ENCODE measurements at regions not wholly inside any gene's neighbourhood (a gene's known extent, or its start where the extent isn't known, plus 50 kb on each side); places are given as distances from the start of the nearest gene placed in this dataset.

DNA sequence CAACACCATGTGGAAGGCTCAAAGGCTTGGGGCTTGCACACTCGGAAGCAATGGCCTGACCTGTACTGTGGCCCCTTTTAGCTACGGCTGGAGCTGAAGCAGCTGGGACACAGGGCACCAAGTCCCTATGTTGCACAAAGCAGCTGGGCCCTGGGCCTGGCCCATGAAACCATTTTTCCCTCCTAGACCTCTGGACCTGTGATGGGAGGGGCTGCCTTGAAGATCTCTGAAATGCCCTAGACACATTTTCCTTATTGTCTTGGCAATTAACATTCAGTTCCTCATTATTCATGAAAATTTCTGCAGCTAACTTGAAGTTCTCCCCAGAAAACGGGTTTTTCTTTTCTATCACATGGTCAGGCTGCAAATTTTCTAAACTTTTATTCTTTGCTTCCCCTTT, 85.6 kb upstream of the ALDH1A3 start:
- no peak overlapping the region for H3K4me3 ChIP-seq (replicated peaks in 1 of 2; ENCODE audit: low read depth in 2 of 2, low read length in 2 of 2)
- TF ChIP-seq, protein P1, sequence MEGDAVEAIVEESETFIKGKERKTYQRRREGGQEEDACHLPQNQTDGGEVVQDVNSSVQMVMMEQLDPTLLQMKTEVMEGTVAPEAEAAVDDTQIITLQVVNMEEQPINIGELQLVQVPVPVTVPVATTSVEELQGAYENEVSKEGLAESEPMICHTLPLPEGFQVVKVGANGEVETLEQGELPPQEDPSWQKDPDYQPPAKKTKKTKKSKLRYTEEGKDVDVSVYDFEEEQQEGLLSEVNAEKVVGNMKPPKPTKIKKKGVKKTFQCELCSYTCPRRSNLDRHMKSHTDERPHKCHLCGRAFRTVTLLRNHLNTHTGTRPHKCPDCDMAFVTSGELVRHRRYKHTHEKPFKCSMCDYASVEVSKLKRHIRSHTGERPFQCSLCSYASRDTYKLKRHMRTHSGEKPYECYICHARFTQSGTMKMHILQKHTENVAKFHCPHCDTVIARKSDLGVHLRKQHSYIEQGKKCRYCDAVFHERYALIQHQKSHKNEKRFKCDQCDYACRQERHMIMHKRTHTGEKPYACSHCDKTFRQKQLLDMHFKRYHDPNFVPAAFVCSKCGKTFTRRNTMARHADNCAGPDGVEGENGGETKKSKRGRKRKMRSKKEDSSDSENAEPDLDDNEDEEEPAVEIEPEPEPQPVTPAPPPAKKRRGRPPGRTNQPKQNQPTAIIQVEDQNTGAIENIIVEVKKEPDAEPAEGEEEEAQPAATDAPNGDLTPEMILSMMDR (IDR thresholded peaks at IDR 0.05; ENCODE audit: low read depth, low read length): no peak
- DNase-seq (ENCODE audit: low read depth in 2 of 2): no peak

DNA sequence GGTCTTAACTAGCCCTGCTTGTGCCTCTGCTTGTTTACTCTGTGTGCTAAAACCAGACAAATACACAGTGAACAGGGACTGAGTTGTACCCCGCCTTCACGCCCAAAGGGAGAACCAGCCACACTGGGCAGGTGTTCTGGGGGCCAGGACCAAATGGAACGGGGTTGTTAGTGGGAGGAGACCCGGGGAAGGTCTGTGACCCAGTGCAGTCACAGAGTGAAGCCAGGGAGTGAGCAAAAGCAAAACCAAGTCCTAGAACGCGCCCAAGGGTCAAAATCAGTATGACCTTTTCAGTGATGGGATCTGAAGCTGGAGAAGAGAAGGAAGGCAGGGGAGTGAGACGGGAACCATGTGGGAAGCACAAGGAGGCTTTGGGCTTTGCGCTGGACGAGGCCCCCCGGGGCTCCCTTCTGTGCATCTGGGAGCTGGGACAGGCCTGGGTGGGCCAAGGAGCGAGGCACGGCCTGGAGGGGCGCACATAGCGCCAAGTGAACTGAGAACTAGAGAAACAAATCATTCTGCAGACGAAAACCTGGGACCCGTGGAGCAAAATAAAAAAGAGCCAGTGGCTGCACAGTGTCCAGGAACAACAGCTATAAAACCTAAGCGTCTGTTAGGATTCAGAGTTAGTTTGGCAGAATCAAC, 78.3 kb upstream of the ALDH1A3 start:
- TF ChIP-seq, protein P1 (IDR thresholded peaks at IDR 0.05; ENCODE audit: low read depth, low read length): no peak
- no peak for DNase-seq (ENCODE audit: low read depth in 2 of 2)
- no peak overlapping the region for H3K4me3 ChIP-seq (replicated peaks in 1 of 2; ENCODE audit: low read depth in 2 of 2, low read length in 2 of 2)

DNA sequence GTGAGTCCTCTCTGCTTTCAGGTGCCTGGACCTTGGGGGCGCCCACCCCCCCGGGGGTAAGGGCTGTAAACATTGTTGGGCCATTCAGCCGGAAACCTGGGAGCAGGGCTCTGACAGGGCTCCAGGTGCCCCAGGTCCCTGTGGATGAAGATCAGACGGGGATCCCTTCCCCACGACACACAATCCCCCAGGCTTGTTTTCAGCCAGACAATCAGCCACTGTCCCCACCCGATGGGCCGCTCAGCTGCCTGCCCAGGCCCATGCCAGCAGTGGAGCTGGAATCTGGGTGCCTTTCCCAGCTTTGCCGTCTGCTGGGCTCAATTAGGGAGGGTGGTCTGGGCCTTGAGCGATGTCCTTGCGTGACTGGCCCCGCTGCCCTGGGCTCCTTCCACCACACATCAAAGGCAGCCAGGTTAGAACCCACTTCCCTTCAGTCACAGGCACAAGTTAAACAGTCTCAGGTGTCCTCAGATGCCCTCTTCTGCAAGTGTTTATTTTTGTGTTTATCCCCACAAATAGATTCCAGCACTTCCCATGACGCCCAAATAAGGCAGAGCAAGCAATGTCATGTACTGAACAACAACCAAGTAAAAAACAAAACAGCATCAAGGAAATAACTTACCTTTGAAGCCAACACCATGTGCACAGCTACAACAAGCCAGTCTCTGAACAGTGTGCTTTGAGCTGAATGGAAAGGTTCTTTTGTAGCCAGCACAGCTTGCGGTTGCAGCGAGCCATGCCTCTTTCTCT, 77.0 kb upstream of the ALDH1A3 start:
- DNase-seq (ENCODE audit: low read depth in 2 of 2): no peak
- TF ChIP-seq, protein P1 (IDR thresholded peaks at IDR 0.05; ENCODE audit: low read depth, low read length): no peak
- no peak overlapping the region for H3K4me3 ChIP-seq (replicated peaks in 1 of 2; ENCODE audit: low read depth in 2 of 2, low read length in 2 of 2)

DNA sequence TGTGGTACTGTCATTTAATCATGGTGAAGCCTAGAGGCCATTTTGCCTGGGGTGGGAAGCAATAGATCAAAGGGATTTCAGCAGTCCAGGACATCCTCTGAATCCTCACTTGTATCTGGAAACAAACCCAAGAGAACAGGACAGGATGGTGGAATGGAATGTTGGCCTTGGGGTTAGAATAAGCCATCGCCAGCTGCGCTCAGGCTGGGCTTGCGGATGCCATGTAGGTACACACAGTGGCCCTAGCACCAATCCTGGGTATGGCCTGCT, 76.5 kb upstream of the ALDH1A3 start:
- DNase-seq (ENCODE audit: low read depth in 2 of 2): no peak
- TF ChIP-seq, protein P1 (IDR thresholded peaks at IDR 0.05; ENCODE audit: low read depth, low read length): no peak

DNA sequence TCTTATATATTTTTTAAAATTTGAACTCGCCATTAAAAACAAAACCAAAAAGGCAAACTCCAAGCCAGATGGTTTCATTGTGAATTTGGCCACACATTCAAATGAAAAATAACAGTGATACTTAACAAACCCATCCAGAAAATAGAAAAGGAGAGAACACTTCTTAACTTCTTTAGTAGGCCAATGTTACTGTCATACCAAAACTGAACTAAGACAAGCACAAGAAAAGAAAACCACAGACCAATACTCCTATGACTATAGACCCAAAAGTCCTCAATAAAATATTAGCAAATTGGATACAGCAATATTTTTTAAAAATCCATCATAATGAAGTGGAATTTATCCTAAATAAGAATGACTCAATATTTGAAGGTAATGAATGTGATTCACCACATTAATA, 73.5 kb upstream of the ALDH1A3 start:
- TF ChIP-seq, protein P1 (IDR thresholded peaks at IDR 0.05; ENCODE audit: low read depth, low read length): no peak
- no peak overlapping the region for H3K4me3 ChIP-seq (replicated peaks in 1 of 2; ENCODE audit: low read depth in 2 of 2, low read length in 2 of 2)

More for the DNA sequence above, 76.5 kb upstream of the ALDH1A3 start:
- H3K4me3 ChIP-seq (replicated peaks in 1 of 2; ENCODE audit: low read depth in 2 of 2, low read length in 2 of 2): no peak overlapping the region

DNA sequence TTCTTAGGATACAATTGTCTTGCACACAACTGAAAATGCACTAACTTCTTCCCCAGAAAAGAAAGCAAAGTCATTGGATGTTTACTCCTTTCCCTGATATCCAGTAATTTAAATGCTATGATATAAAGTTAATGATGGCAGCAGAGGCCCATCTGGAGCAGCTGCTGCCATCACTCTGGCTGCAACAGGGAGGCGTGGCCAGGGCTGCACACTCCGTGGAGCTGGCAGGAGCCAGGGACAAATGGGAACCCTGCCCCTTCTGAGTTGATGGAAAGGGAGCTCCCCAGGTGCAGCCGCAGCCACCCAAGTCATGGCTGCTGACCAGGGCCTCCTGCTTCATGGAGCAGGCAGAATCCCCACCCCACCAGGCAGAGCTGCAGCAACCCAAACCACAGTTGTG, 72.6 kb upstream of the ALDH1A3 start:
- no peak overlapping the region for H3K4me3 ChIP-seq (replicated peaks in 1 of 2; ENCODE audit: low read depth in 2 of 2, low read length in 2 of 2)
- TF ChIP-seq, protein P1 (IDR thresholded peaks at IDR 0.05; ENCODE audit: low read depth, low read length): no peak
- no peak for DNase-seq (ENCODE audit: low read depth in 2 of 2)

More for the DNA sequence above, 73.5 kb upstream of the ALDH1A3 start:
- DNase-seq (ENCODE audit: low read depth in 2 of 2): no peak
